ENCODE measurements at regions not wholly inside any gene's neighbourhood (a gene's known extent, or its start where the extent isn't known, plus 50 kb on each side); places are given as distances from the start of the nearest gene placed in this dataset.
"Not testable (repeated sequence)": the region's sequence is repeated elsewhere in the genome, so short reads cannot be mapped to it uniquely, and the experiment has no call there.

DNA sequence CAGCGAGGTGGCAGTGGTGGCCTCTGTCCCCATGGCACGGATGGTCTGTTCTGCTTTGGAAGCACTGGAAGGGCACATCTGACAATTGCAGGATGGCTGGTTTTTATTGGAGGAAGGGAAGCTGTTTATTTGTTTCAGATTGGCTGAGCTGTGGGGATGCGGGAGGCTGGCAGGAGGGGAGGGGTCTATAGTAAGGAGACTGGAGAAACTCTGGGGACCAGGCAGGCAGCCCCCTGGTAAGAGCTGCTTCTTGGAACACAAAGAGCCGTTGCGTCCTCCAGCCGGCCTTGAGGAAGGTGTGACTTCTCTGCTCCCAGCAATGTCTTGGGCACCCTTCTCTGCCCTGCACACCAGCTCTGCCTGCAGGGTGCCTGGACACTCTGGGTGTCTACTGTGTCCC, 85.1 kb upstream of the SPDYE9 start:
- not testable (repeated sequence) for TF ChIP-seq EZH2phosphoT487 (IDR thresholded peaks at IDR 0.05; ENCODE audit: insufficient read depth, low read depth); EZH2 (IDR thresholded peaks at IDR 0.05; ENCODE audit: insufficient read depth, poor library complexity, severe bottlenecking)

All from GM23248 (cell line).